HL-60 (cell line): ENCODE measurements at regions not wholly inside any gene's neighbourhood (a gene's known extent, or its start where the extent isn't known, plus 50 kb on each side); places are given as distances from the start of the nearest gene placed in this dataset.

ENCODE experiments used
- DNase-seq, 2 experiments: peaks; one replicate each; pipeline ENCODE4 v3.0.0-alpha.2; 2010 to 2020; ENCODE audit warnings: low read depth in 1 of 2, low spot score in 1 of 2
- H3K27ac ChIP-seq: fragments of 250-450 bp; sonication (Bioruptor Pico); replicated peaks from 2 replicates; pipeline ENCODE4 v1.5.1; 2020; ENCODE audit warnings: mild to moderate bottlenecking, moderate library complexity
- H3K27me3 ChIP-seq: fragments of 250-450 bp; sonication (Bioruptor Pico); 2 replicates; pipeline ENCODE4 v1.5.1; 2021; ENCODE audit warnings: mild to moderate bottlenecking, moderate library complexity; ENCODE audit not compliant: insufficient read depth, poor library complexity, severe bottlenecking
- H3K4me3 ChIP-seq: replicated peaks from 2 replicates; pipeline ENCODE4 v1.5.1; 2011; ENCODE audit warnings: mild to moderate bottlenecking, control low read depth, low read length; ENCODE audit not compliant: insufficient read depth
- GABPA ChIP-seq: IDR thresholded peaks from 2 replicates; pipeline ENCODE4 v1.6.1; 2012; ENCODE audit warnings: low read depth
- POLR2AphosphoS5 ChIP-seq: IDR thresholded peaks from 2 replicates; pipeline ENCODE4 v1.6.1; 2012; ENCODE audit warnings: low read depth
- REST ChIP-seq: IDR thresholded peaks from 2 replicates; pipeline ENCODE4 v1.6.1; 2012; ENCODE audit warnings: low read depth; ENCODE audit not compliant: insufficient replicate concordance
- SPI1 ChIP-seq: IDR thresholded peaks from 2 replicates; pipeline ENCODE4 v1.6.1; 2012; ENCODE audit warnings: low read depth, mild to moderate bottlenecking, borderline replicate concordance
- TF ChIP-seq, protein P1 (sequence below): IDR thresholded peaks from one replicate; pipeline ENCODE4 v1.5.1; 2011; ENCODE audit warnings: low read length, control low read depth, inconsistent platforms; ENCODE audit not compliant: insufficient read depth

- no peaks in the 10 kb centered on the region for H3K27me3 ChIP-seq
- TF ChIP-seq POLR2AphosphoS5 (no peak), REST (no peak), GABPA (no peak), SPI1 (no peak)
- TF ChIP-seq, protein P1, sequence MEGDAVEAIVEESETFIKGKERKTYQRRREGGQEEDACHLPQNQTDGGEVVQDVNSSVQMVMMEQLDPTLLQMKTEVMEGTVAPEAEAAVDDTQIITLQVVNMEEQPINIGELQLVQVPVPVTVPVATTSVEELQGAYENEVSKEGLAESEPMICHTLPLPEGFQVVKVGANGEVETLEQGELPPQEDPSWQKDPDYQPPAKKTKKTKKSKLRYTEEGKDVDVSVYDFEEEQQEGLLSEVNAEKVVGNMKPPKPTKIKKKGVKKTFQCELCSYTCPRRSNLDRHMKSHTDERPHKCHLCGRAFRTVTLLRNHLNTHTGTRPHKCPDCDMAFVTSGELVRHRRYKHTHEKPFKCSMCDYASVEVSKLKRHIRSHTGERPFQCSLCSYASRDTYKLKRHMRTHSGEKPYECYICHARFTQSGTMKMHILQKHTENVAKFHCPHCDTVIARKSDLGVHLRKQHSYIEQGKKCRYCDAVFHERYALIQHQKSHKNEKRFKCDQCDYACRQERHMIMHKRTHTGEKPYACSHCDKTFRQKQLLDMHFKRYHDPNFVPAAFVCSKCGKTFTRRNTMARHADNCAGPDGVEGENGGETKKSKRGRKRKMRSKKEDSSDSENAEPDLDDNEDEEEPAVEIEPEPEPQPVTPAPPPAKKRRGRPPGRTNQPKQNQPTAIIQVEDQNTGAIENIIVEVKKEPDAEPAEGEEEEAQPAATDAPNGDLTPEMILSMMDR: no peak
These were observed 378.3 kb downstream of the GBA3 start for GRCh38 chr4:23070848-23071570.

GRCh38 chr4:23068756-23069155 is 376.0 kb downstream of the GBA3 start:
- H3K27ac ChIP-seq: no peak overlapping the region
- TF ChIP-seq REST: no peak
- TF ChIP-seq POLR2AphosphoS5: no peak
- TF ChIP-seq SPI1: no peak
- TF ChIP-seq, protein P1: no peak
- TF ChIP-seq GABPA: no peak
- no peak for DNase-seq
- H3K4me3 ChIP-seq: no peak overlapping the region
- no peaks in the 10 kb centered on the region for H3K27me3 ChIP-seq

More at GRCh38 chr4:23070848-23071570, 378.3 kb downstream of the GBA3 start:
- DNase-seq: no peak
- H3K4me3 ChIP-seq: no peak overlapping the region
- H3K27ac ChIP-seq: no peak overlapping the region

- DNase-seq: no peak
- TF ChIP-seq SPI1: no peak
- no peak for TF ChIP-seq REST
- TF ChIP-seq, protein P1: no peak
- no peak for TF ChIP-seq POLR2AphosphoS5
- no peak for TF ChIP-seq GABPA
- no peak overlapping the region for H3K27ac ChIP-seq
- H3K4me3 ChIP-seq: no peak overlapping the region
- H3K27me3 ChIP-seq: no peaks in the 10 kb centered on the region
These were observed 375.6 kb downstream of the GBA3 start for GRCh38 chr4:23068287-23068686.
